ENCODE measurements at regions not wholly inside any gene's neighbourhood (a gene's known extent, or its start where the extent isn't known, plus 50 kb on each side); places are given as distances from the start of the nearest gene placed in this dataset.

GRCh38 chrX:10365532-10366265 lies 208.9 kb downstream of the CLCN4 start:
- no peak for DNase-seq
- Mint-ChIP-seq H3K4me1 (no peaks in the 10 kb centered on the region), H3K36me3 (no peaks in the 10 kb centered on the region), H3K27me3 (no peaks in the 10 kb centered on the region), H3K27ac (no peak overlapping the region), H3K4me3 (no peak overlapping the region), H3K9me3 (no peaks in the 10 kb centered on the region)
- CTCF ChIA-PET, result no interaction called here

- CTCF ChIA-PET, result no interaction called here
- Mint-ChIP-seq H3K27ac (no peak overlapping the region), H3K4me3 (no peak overlapping the region), H3K36me3 (no peaks in the 10 kb centered on the region), H3K4me1 (no peaks in the 10 kb centered on the region), H3K9me3 (no peaks in the 10 kb centered on the region), H3K27me3 (no peaks in the 10 kb centered on the region)
- DNase-seq, result no peak
These were observed 210.6 kb downstream of the CLCN4 start for GRCh38 chrX:10367406-10367805.

- H3K9me3 Mint-ChIP-seq, result no peaks in the 10 kb centered on the region
- CTCF ChIA-PET, result no interaction called here
- no peak overlapping the region for H3K4me3 Mint-ChIP-seq
- DNase-seq, result no peak
- H3K36me3 Mint-ChIP-seq, result no peaks in the 10 kb centered on the region
- no peaks in the 10 kb centered on the region for H3K4me1 Mint-ChIP-seq
- H3K27me3 Mint-ChIP-seq, result no peaks in the 10 kb centered on the region
- no peak overlapping the region for H3K27ac Mint-ChIP-seq
These were observed 214.2 kb downstream of the CLCN4 start for GRCh38 chrX:10370976-10371375.

DNA sequence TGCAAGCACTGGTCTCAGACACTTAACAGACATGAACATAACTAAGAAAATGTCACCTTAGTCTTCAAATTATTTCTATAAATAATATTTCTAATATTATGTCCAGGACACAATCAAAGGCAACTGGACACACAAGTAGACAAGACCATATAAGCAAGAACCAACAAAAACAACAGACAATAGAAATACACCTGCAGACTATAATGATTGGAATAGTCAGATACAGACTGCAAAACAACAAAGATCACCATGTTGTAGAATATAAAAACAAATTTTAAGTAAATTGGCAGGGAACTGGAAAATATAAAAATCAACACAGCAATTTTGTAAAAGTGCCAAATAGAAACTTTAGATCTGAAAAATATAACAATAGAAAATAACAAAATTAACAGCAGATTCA lies 220.7 kb downstream of the CLCN4 start:
- DNase-seq, result no peak
- CTCF ChIA-PET, result no interaction called here
- Mint-ChIP-seq H3K27me3 (no peaks in the 10 kb centered on the region), H3K9me3 (no peaks in the 10 kb centered on the region), H3K27ac (no peak overlapping the region), H3K36me3 (no peaks in the 10 kb centered on the region), H3K4me1 (no peaks in the 10 kb centered on the region), H3K4me3 (no peak overlapping the region)

DNA sequence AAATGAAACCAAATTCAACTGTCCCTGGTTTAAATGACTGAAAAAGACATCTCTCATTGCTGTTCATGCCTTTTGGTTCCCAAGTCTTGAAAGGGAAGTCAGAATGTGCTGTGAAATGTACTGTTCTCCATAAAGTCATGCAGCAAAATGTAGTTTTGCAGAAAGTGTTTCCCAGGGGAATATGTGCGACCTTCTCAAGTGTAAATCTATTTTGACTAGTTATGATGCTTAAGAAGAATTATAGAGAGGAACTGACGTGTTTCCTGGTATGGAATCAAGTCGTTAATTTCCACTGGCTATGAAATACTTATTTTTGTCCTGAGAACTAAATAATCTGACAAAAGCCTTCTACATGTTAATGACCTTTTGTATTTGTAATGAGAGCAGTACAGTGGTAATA lies 223.1 kb downstream of the CLCN4 start:
- no peaks in the 10 kb centered on the region for H3K4me1 Mint-ChIP-seq
- H3K4me3 Mint-ChIP-seq, result no peak overlapping the region
- no peaks in the 10 kb centered on the region for H3K9me3 Mint-ChIP-seq
- no peaks in the 10 kb centered on the region for H3K27me3 Mint-ChIP-seq
- no peak overlapping the region for H3K27ac Mint-ChIP-seq
- CTCF ChIA-PET, result no interaction called here
- DNase-seq, result no peak
- H3K36me3 Mint-ChIP-seq, result no peaks in the 10 kb centered on the region

DNA sequence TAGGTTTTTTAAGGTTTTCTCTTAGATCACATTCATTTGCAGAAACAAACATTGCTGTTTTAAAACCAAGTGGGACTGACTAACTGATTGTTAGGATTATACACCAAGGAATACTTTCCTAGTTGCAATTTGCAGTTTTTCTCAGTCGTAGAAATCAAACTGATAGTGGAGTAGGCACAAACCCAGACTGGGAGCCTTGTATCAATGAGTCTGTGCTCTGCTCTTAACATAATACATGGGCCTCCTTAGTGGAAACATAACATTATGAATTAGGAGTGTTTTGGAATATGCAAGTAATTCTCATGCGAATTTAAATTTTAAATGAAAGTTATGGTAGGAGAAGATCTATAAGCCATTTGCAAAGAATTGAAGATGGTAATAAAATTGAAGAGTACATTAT lies 223.5 kb downstream of the CLCN4 start:
- H3K27me3 Mint-ChIP-seq, result no peaks in the 10 kb centered on the region
- H3K4me3 Mint-ChIP-seq, result no peak overlapping the region
- no peak for DNase-seq
- no peak overlapping the region for H3K27ac Mint-ChIP-seq
- no peaks in the 10 kb centered on the region for H3K9me3 Mint-ChIP-seq
- H3K36me3 Mint-ChIP-seq, result no peaks in the 10 kb centered on the region
- no peaks in the 10 kb centered on the region for H3K4me1 Mint-ChIP-seq
- CTCF ChIA-PET, result no interaction called here

DNA sequence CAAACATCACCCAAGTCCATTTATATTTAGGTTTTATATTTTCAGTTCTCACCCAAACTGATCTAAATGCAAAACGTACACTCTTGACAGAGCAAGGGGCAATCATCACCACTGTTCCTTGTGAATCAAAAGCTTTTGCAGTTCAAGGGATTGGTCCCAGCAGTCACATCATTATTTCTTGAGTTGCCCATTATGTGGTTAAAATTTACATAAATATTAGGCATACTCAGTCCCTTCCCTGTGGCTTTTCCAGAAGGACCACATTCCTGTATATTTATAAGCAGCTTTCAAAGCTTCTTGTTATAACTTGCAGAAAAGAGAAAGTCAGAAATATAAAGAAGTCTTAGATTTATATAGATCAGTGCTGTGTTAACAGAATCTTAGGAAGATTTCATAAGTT lies 224.4 kb downstream of the CLCN4 start:
- CTCF ChIA-PET, result no interaction called here
- no peaks in the 10 kb centered on the region for H3K27me3 Mint-ChIP-seq
- H3K4me3 Mint-ChIP-seq, result no peak overlapping the region
- H3K9me3 Mint-ChIP-seq, result no peaks in the 10 kb centered on the region
- DNase-seq, result no peak
- H3K27ac Mint-ChIP-seq, result no peak overlapping the region
- no peaks in the 10 kb centered on the region for H3K4me1 Mint-ChIP-seq
- H3K36me3 Mint-ChIP-seq, result no peaks in the 10 kb centered on the region

DNA sequence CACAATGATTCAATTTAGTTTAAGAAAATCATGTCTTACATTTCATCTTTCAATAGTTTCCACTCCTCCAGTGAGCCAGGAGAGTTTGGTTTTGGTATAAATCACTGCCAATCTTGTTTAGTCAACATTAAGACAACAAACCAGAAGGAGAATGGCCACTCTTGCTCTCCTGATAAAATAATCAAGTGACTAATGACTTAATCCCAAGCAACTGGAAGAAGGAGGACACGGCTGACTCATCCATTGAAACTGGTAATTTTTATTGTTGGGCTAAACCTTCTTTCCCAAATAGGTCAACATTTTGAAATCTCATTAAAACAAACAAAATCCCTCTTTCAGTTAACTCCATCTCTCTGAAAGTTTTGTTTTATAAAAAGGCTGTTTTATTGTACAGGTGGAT lies 230.2 kb downstream of the CLCN4 start:
- CTCF ChIA-PET, result no interaction called here
- Mint-ChIP-seq H3K27me3 (no peaks in the 10 kb centered on the region), H3K27ac (no peak overlapping the region), H3K9me3 (no peaks in the 10 kb centered on the region), H3K4me1 (no peaks in the 10 kb centered on the region), H3K4me3 (no peak overlapping the region), H3K36me3 (no peaks in the 10 kb centered on the region)
- DNase-seq, result no peak

- DNase-seq, result no peak
- H3K4me3 Mint-ChIP-seq, result no peak overlapping the region
- no peaks in the 10 kb centered on the region for H3K36me3 Mint-ChIP-seq
These were observed 230.2 kb downstream of the MID1 start for GRCh38 chrX:10390187-10390586.

DNA sequence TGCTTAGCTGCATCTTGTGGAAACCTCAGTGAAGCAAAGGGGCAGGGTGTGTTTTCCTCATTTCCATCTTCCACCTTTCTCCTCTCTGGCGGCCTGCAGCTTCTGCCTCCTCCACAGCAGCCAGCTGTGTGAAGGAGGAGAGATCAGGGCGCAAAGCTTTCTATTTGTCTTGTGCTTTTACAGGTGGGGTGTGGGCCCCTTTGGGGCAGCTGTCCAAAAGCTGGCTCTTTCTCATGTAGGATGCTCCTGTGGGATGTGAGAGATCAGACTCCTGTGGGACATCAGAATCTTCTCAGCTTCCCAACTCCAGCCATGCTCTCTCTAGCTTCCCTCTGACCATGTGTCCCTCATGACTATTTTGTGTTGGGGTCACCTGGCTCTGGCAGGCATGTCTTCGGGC lies 227.1 kb downstream of the MID1 start:
- CTCF ChIA-PET, result no interaction called here
- no peak overlapping the region for H3K4me3 Mint-ChIP-seq
- no peaks in the 10 kb centered on the region for H3K9me3 Mint-ChIP-seq
- no peaks in the 10 kb centered on the region for H3K4me1 Mint-ChIP-seq
- H3K36me3 Mint-ChIP-seq, result no peaks in the 10 kb centered on the region
- no peak overlapping the region for H3K27ac Mint-ChIP-seq
- no peaks in the 10 kb centered on the region for H3K27me3 Mint-ChIP-seq
- DNase-seq, result no peak

More at GRCh38 chrX:10390187-10390586, 230.2 kb downstream of the MID1 start:
- no peaks in the 10 kb centered on the region for H3K4me1 Mint-ChIP-seq
- H3K27ac Mint-ChIP-seq, result no peak overlapping the region
- CTCF ChIA-PET, result no interaction called here
- H3K27me3 Mint-ChIP-seq, result no peaks in the 10 kb centered on the region
- H3K9me3 Mint-ChIP-seq, result no peaks in the 10 kb centered on the region

- CTCF ChIA-PET, result no interaction called here
- Mint-ChIP-seq H3K36me3 (no peaks in the 10 kb centered on the region), H3K4me1 (no peaks in the 10 kb centered on the region), H3K9me3 (no peaks in the 10 kb centered on the region), H3K27ac (no peak overlapping the region), H3K4me3 (no peak overlapping the region), H3K27me3 (no peaks in the 10 kb centered on the region)
- DNase-seq, result no peak
These were observed 226.5 kb downstream of the MID1 start for GRCh38 chrX:10393899-10394298.

- no peak for DNase-seq
- H3K36me3 Mint-ChIP-seq, result no peaks in the 10 kb centered on the region
- no peak overlapping the region for H3K4me3 Mint-ChIP-seq
- H3K9me3 Mint-ChIP-seq, result no peaks in the 10 kb centered on the region
- no peaks in the 10 kb centered on the region for H3K4me1 Mint-ChIP-seq
- CTCF ChIA-PET, result no interaction called here
- H3K27ac Mint-ChIP-seq, result no peak overlapping the region
- H3K27me3 Mint-ChIP-seq, result no peaks in the 10 kb centered on the region
These were observed 225.2 kb downstream of the MID1 start for GRCh38 chrX:10395179-10395578.
